Epithelial cell of proximal tubule (primary cell): ENCODE measurements at regions not wholly inside any gene's neighbourhood (a gene's known extent, or its start where the extent isn't known, plus 50 kb on each side); places are given as distances from the start of the nearest gene placed in this dataset.

Source experiments
- DNase-seq: peaks from one replicate; pipeline ENCODE4 v3.0.0-alpha.2; 2011; ENCODE audit warnings: low read depth
- H3K4me3 ChIP-seq: 2 replicates; pipeline ENCODE4 v1.5.1; 2011; ENCODE audit warnings: low read depth, mild to moderate bottlenecking, low read length
- TF ChIP-seq, protein P1 (sequence below): conservative IDR thresholded peaks from 2 replicates; pipeline ENCODE4 v1.5.1; 2012; ENCODE audit warnings: low read depth, mild to moderate bottlenecking, low read length

DNA sequence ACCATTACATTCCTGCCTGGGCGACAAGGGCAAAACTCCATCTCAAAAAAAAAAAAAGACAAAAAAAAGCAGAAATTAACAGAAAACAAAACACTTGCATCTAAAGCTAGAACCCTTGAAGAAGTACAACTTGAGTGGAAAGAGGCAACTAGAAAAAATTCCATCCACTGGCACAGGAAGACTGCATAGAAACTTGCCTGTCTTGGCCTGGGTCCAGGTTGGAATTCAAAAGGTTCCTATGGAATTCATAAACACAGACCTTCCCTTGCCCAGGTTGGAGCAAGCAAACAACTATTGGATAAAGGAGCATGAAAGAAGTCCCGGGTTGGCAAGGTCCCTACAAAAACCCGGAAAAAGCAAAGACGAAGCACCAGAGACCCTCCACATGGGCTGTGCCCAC lies 69.8 kb downstream of the CCDC71L start:
- no peak for DNase-seq
- TF ChIP-seq, protein P1, sequence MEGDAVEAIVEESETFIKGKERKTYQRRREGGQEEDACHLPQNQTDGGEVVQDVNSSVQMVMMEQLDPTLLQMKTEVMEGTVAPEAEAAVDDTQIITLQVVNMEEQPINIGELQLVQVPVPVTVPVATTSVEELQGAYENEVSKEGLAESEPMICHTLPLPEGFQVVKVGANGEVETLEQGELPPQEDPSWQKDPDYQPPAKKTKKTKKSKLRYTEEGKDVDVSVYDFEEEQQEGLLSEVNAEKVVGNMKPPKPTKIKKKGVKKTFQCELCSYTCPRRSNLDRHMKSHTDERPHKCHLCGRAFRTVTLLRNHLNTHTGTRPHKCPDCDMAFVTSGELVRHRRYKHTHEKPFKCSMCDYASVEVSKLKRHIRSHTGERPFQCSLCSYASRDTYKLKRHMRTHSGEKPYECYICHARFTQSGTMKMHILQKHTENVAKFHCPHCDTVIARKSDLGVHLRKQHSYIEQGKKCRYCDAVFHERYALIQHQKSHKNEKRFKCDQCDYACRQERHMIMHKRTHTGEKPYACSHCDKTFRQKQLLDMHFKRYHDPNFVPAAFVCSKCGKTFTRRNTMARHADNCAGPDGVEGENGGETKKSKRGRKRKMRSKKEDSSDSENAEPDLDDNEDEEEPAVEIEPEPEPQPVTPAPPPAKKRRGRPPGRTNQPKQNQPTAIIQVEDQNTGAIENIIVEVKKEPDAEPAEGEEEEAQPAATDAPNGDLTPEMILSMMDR, result no peak
- H3K4me3 ChIP-seq, result no peak overlapping the region

GRCh38 chr7:106590209-106590816 lies 70.6 kb downstream of the CCDC71L start:
- no peak overlapping the region for H3K4me3 ChIP-seq
- TF ChIP-seq, protein P1, result no peak
- no peak for DNase-seq

GRCh38 chr7:106589198-106589879 lies 71.6 kb downstream of the CCDC71L start:
- TF ChIP-seq, protein P1, result no peak
- no peak for DNase-seq
- H3K4me3 ChIP-seq, result no peak overlapping the region

- TF ChIP-seq, protein P1, result no peak
- DNase-seq, result no peak
- H3K4me3 ChIP-seq, result no peak overlapping the region
These were observed 72.3 kb downstream of the CCDC71L start for GRCh38 chr7:106588422-106589197.

GRCh38 chr7:106584914-106585759 lies 75.8 kb downstream of the CCDC71L start:
- no peak overlapping the region for H3K4me3 ChIP-seq
- TF ChIP-seq, protein P1, result no peak

More at GRCh38 chr7:106584914-106585759, 75.8 kb downstream of the CCDC71L start:
- DNase-seq, result no peak
